GM11168 (cell line): ENCODE measurements at regions not wholly inside any gene's neighbourhood (a gene's known extent, or its start where the extent isn't known, plus 50 kb on each side); places are given as distances from the start of the nearest gene placed in this dataset.
"Not testable (repeated sequence)": the region's sequence is repeated elsewhere in the genome, so short reads cannot be mapped to it uniquely, and the experiment has no call there.

ENCODE experiments used
- in situ Hi-C: fragments of 300-500 bp; cut with MboI; formaldehyde crosslinking; loops from one replicate; pipeline ENCODE4 v1.12.0; 2022; ENCODE audit warnings: low sequenced_read_pairs; ENCODE audit not compliant: unreplicated experiment

DNA sequence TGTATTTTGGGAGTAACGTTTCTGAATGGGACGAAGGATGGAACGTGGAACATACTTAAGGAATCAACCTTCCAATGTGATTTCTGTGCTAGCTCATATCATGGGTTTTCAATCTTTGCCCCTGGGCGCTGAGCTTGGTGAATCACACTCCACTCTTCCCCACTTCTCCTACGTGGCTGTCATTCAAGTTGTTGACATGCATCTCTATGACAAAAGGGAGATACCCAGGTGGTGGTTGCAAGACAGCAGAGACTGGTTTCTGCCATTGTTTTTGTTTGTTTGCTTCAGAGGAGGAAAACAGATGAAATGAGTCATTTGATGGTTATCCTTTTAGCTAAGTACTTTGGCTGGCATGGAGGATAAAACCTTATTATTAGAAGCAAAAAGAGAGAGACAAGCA is 573.9 kb downstream of the GATA3 start:
- in situ Hi-C loops: no loop called here

DNA sequence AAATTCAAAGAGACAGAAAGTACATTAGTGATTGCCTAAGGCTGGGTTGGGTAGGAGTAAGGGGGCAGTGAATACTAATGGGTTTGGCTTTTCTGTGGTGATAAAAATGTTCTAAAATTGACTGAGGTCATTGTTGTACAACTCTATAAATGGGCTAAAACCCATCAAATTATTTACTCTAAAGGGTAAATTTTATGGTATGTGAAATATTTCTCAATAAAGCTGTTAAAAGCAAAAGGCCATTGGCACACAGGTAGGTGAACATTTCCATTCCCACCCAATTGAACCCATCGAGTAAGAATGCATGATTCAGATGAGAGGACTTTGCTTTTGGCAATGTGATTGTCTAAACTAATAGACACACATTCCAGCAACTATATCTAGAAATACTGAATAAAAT is 579.4 kb downstream of the GATA3 start:
- in situ Hi-C loops: no loop called here

DNA sequence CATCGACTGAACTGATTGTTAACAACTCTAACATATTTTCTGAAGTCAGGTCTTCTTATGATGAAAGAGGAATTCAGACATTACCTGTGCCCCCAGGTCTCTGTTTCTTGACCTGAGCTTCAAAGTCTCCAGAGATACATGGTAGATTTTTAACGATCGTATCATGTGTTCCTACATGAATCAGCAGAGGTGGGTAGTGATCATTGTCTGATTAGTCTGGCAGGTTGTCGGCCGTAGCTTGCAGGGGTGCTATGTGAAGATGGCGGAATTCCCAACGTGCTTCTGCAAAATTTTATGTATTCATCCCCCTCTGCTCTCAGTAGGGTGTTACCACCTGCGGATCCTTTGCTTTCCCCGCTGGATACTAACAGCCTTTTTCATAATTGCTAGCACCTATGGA is 581.9 kb downstream of the GATA3 start:
- in situ Hi-C loops: no loop called here

DNA sequence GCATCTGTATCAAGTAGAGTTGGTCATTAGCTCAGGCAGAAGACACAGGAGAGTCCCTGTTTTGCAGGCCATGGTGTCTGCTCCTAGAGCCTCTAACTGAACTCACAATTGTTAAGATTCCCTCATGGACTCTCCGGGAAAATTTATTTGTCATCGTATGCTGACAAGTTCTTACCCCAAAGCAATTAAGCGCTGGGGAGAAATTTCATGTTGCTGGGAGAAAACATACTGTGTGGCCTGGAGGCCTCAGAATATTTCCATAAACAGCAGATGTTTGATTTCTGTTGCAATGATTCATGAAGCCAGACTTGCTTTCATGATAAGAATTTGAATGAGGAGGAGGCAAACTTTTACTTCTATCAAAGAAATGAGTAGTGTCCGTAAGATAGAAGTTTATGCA is 583.2 kb downstream of the GATA3 start:
- in situ Hi-C loops: no loop called here

DNA sequence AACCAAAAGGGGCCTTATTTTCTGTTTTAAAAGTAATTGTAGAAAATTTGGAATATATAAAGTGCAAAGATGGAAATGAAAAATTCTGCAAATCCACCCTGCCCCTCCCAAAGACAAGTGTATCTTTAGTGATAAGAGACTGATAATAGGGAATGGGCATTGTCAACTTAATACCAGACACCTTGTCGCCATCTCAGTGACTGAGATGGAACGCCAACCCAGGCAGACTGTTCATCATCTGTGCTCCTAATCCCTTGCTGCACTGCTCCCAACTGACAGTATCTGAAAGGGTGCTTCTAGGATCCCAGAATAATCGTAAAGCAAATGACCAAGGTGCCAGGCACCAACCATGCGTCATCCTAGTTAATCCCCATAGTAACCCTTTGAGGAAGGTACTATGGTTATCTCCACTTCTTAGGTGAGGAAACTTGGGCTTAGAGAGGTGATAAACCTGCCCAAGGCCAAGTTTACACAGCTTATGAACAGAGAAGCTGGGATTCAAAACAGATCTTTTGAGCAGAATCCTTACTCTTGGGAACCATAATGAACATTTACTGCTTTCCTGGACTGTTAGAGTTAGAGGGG is 583.7 kb downstream of the GATA3 start:
- in situ Hi-C loops: no loop called here

DNA sequence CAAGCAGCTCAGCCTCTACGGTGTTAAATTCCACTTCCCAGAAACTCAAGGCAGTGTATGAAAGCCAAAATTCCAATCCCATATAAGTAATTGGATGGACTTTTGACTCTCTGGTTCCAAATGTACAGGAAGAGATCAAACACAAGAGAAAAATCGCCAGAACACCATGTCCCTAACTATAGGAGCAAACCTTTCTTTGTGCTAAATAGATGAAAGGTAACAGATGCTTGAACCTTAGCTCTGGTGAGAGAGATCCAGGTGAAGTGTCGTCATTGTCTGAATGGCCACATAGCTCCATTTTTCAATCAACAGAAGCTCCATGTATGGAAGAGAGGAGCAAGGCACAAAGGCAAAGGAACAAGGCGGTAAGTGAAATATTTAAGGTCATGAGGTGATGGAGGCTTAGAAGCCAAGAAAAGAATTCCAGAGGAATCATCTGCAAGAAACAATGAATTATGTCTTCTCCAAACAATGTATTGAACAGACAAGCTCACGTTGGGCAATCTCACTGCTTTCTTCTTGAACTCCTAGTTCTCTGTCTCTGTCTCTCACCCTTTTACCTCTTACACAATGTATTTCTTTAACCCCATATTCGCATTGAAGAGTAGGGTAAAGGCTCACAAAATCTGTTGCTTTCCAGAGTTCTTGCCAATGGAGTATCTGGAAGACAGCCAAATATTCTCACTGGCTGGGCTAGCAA is 585.1 kb downstream of the GATA3 start:
- in situ Hi-C loops: no loop called here

DNA sequence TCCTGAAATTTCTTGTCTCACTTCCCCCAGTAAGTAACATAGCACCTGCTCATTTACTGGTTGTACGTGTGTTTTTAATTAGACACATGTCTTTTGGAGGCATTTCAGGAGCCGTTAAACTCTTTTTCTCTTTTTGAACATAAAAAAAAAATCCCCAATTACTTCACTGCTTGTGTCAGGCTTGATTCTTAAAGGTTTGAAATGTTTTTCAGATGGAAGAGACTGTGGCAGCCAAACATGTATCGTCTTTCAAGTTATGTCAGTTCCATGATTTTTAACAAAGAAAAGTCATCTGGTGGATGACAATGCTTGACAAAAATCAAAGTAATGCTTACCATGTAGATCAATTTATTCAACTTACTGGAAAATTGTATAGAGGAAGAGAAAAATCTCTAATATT is 585.8 kb downstream of the GATA3 start:
- in situ Hi-C loops: no loop called here

DNA sequence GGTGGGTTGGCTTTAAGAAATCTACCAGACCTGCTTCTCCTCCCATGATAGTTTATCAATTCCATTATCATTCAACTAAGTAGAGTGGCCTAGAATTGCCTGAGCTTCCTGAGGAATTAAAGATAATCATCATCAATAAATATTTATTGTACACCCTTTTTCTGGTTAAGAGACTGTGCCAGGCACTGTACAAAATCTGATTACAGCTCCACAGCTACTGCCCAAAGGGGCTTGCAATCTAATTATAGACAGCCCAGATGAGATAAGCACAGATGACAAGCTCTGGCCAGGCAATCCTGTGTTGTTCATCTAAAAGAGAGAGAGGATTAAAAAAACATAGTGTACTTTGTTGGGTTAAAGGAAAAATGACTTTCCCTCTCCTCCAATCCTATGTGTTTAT is 586.4 kb downstream of the GATA3 start:
- in situ Hi-C loops: no loop called here

DNA sequence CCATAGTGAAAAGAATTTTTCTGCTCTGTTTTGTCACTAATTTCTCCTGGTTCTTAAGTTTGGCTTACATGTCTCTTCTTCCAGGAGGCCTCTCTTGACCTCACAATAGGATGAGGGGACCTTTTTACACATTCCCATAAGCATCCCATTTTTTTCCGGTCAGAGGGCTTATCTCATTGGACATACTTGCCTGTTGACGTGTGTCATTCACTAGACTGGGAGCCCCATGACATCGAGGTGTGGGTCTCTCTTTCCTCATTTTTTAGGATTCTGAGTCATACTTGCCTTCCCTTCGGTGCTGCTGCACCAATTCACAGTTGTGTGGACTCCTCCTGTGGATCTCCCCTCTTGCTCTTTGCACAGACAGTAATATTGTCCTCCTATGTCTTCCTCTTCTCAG is 601.8 kb downstream of the GATA3 start:
- in situ Hi-C loops: no loop called here

DNA sequence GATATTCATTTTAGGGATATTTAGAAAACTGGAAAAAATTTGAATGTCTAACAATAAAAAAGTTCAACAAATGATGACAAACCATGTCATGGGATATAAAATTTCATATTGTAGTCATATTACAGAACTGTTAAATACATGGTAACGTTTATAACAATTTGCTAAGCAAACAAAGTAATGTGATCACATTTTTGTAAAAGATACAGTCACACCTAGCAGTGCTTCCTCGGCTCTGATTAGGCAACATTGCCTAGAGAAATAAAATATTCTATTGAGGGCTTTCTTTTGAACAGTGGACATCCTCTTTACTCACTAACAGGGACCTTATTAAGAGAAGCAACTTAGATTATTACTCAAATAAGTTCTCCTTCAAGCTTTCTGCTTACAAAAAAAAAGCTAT is 605.5 kb downstream of the GATA3 start:
- in situ Hi-C loops: no loop called here

DNA sequence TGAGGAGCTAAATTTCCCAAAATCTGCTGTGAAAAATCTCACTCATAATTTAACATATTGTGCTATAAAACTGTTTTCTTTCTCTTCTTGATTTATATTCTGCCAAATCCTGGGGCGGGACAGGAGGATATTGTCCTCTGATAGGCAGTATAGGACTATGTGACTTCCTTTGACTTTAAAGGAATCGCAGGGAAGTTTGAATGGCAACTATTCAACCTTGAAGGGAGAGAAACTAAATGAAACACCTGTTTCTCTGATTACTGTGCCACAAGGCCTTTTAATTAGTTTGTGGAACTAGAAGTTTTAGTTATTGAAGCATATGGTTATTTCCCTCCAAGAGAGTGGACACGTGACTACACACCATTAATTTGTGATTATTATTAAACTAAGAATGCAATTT is 607.4 kb downstream of the GATA3 start:
- in situ Hi-C loops: no loop called here

DNA sequence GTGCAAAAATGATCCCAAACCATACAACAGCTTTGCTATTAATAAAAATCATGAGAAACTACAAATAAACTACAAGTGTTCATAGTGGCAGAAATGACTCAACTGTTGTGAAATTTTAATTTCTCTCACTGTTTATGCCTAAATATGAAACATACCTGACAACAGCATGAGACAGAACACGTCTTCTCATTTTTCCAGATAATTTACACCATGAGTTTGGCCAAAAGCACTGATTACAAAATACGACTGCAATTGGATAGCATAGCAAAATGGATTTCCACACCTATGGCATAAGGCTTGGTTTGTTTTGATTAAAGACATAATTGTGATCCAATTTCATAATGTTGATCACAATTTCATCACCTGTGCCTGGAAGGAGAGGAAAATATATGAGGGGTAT is 608.6 kb downstream of the GATA3 start:
- in situ Hi-C loops: no loop called here

DNA sequence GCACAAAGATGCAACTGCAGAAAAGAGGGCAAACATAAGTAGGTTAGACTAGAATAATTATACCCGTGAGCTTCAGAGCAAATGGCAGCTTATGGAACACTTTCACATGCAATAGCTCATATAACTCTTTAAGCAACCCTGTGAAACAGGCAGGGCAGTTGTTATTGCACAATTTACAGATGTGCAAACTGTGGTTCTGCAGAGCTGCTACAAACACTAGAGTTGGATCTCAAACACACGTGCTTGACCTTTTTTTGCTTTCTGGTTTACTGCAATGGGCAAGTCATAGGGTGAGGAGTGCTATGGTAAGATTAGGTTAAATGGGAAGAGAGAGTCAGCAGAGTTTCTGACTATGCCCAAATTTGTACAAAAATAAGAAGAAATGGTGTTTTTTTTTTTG is 610.8 kb downstream of the GATA3 start:
- in situ Hi-C loops: no loop called here

DNA sequence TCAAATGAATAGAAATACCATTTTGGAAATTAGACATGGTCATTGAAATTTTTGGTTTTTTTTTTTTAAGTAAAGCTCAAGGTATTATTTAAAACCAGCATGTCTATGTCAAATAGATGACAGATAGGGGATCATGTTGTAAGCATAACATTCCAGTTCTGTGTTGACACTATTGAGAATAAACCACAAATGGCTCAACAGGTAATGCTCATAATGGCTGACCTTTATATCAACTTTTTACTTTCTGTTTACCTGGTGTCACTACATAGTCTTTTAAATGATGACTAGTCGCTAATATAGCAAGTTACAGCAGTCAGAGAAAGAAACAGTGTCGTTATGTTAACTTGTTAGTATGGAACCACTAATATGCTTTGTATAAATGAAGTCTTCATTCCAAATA is 616.0 kb downstream of the GATA3 start:
- in situ Hi-C loops: no loop called here

DNA sequence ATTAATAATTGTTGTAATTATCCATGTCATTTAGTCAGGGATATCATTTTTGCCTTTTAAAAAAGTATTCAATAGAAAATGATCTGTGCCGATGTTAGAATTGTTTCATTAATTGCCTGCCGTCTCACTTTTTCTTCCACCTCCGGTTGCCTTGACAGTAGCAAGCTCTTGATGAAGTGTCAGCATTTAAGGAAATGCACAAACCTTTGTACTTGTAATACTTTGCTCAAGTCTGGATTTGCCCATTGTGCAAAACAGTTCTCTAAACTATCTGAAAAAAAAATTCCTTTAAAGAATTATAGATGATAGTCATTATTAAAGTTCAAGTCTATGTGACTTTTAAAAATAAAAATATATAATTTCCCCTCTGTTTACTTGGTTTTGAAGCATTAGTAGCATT is 619.7 kb downstream of the GATA3 start:
- in situ Hi-C loops: no loop called here

DNA sequence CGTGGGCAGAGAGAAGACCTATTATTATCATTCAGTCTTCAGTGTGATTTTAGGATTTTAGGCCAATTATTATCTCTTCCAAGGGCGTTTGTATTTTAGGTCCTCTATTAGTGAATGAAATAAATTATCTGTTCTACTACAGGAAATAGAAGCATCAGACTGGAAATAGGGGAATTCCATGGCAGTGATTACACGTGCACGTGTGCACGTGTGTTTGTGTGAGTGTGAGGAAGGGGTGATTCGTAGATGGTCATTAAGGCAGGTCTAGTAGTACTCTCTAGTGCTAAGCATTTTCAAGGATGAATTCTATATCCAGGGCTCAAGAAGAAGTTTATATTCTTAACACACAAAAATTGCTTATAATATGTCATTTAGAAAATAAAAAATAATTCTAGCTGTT is 623.2 kb downstream of the GATA3 start:
- in situ Hi-C loops: no loop called here

DNA sequence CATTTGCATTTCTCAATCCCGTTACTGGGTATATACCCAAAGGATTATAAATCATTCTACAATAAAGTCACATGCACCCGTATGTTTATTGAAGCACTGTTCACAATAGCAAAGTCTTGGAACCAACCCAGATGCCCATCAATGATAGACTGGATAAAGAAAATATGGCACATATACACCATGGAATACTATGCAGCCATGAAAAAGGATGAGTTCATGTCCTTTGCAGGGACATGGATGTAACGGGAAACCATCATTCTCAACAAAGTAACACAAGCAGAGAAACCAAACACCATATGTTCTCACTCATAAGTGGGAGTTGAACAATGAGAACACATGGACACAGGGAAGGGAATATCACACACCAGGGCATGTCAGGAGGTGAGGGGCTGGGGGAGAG is 630.4 kb downstream of the GATA3 start:
- in situ Hi-C loops: not testable (repeated sequence)

DNA sequence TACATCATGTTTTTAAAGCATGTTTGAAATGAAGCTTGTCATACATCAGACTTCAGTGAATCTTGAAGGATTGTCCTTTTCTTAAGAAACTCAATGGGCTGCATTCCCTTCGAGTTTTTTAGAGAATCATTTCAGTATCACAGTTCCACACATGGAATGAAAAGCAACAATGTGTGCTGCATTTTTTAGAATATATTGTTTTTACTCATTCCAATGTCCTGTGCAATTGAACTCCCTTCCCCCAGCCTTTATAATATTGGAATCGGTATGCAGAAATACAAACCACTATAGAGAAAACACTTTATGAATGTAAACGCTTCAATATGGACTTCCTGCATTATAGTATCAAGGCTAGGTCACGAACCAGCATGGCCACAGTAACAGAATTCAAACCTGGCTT is 634.4 kb downstream of the GATA3 start:
- in situ Hi-C loops: no loop called here

DNA sequence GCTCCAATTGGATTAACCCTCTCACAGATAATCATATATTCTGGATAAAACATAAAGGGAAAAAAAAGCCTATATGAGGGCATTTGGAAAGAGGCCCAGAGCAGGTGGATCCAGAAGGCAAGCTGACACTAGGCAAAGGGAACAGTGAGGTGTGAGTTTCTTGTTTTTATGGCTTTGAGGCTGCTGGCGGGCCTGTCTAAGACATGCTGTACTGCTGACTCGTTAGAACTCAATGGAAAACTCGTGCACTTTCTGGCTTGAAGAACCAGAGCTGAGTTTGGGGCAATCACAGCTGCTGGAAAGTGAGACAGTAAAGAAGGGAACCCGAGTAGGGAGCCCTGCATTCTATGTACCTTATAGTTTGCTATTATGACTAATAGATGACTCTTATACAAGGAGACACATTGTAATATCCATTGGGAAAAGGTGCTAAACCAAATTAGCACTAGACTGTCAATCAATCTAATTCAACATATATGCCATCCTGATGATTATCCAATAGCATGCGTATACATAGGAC is 637.1 kb downstream of the GATA3 start:
- in situ Hi-C loops: no loop called here

DNA sequence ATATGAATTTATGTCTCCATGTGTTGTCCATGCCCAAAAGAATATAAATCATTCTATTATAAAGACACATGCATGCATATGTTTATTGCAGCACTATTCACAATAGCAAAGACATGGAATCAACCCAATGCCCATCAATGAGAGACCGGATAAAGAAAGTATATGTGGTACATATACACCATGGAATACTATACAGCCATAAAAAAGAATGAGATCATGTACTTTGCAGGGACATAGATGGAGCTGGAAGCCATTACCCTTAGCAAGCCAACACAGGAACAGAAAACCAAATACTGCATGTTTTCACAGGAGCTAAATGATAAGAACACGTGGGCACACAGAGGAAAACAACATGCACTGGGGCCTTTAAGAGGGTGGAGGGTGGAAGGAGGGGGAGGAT is 639.1 kb downstream of the GATA3 start:
- in situ Hi-C loops: not testable (repeated sequence)

DNA sequence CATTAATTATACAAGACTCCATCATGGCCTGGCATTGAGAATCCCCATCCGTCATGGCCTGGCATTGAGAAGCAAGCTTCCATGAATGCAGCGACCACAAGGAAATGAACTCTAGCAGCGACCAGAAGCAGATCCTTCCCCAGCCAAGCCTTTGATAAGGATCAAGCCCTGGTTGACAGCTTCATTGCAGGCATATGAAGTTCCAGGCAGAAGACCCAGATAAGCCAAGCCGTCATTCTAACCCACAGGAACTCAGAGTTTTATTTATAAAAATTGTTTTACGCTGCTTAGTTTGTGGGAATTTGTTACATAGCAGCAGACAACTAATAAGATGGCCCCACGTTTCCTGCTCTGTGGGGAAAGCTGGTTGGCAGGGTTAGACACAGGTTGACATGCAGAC is 642.3 kb downstream of the GATA3 start:
- in situ Hi-C loops: no loop called here

DNA sequence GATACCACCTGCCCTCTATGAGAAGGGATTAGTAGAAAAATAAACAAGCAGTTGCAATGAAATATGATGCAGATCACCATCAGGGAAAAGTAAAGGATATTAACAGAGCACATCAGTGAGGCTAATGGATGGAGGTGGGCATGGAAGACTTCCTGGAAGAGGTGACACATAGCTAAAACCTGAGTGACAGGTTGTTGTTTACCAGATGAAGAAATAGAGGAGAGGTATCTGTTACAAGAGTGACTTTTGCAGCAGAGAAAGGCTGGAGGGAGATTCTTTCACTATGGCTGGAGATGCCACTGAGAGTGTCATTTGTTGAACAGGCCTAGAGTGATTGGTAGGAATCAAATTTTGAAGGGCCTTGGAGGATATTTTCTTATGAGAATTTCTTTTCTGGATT is 646.2 kb downstream of the GATA3 start:
- in situ Hi-C loops: no loop called here
